NOMO-1 (cell line): ENCODE measurements at regions not wholly inside any gene's neighbourhood (a gene's known extent, or its start where the extent isn't known, plus 50 kb on each side); places are given as distances from the start of the nearest gene placed in this dataset.
"Not testable (repeated sequence)": the region's sequence is repeated elsewhere in the genome, so short reads cannot be mapped to it uniquely, and the experiment has no call there.

Experiments
- DNase-seq, 2 experiments: peaks; one replicate each; lab custom pipeline; 2025; ENCODE audit not compliant: unreplicated experiment in 2 of 2; lab: John Stamatoyannopoulos, UW

GRCh38 chr12:95358111-95359083 lies 115.6 kb upstream of the METAP2 start:
- DNase-seq, result no peak

DNA sequence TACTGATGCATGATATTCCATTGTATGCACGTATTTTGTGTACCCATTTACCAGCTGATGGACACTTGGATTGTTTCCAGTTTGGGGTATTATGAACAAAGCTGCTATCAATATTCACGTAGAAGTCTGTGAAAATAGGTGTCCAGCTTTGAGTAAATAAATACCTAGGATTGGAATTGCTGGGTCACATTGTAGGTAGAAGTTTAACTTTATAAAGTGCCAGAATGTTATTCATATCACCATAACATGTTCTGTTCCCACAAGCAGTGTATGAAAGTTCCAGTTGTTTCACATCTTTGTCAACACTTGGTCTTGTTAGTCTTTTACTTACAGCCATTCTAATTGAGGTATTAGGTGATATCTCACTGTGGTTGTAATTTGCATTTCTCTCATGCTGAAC lies 108.0 kb upstream of the METAP2 start:
- DNase-seq, result no peak

GRCh38 chr12:95368931-95369330 lies 105.0 kb upstream of the METAP2 start:
- no peak for DNase-seq

DNA sequence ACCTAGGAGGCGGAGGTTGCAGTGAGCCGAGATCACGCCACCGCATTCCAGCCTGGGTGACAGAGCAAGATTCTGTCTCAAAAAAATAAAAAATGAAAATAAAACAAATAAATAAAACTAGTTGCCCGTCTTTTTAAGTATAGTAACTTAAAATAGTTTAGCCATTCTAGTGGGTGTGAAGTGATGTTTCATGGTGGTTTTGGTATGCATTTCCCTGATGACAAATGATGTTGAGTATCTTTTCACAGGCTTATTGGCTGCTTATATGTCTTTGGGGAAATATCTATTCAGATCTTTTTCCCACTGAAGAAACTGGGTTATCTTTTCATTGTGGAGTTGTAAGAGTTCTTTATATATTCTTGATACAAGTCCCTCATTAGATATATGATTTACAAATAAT lies 102.4 kb upstream of the METAP2 start:
- DNase-seq, result no peak

GRCh38 chr12:95379481-95379880 lies 94.5 kb upstream of the METAP2 start:
- not testable (repeated sequence) for DNase-seq

GRCh38 chr12:95380334-95380733 lies 93.6 kb upstream of the METAP2 start:
- not testable (repeated sequence) for DNase-seq

GRCh38 chr12:95380997-95381786 lies 92.8 kb upstream of the METAP2 start:
- no peak for DNase-seq

DNA sequence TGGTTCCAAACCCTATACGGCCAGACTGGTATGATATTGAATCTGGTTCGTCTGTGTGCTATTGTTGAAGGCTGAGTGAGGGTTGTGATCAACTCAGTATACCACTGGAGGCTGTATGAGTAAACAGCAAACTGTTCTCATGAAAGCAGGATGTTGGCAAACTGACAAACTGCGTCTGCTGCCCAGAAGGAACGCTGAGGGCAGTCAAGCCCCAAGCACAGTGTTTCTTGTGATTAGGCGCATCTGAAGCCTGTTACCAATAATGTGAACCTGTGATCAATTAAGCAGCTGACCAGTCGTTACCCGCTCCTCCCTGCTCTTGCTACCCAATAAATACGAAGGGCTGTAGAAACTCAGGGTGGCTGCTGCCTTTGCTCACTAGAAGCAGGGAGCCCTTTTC lies 90.0 kb upstream of the METAP2 start:
- not testable (repeated sequence) for DNase-seq

- no peak for DNase-seq
Measured at GRCh38 chr12:95384785-95385184, 89.2 kb upstream of the METAP2 start.

DNA sequence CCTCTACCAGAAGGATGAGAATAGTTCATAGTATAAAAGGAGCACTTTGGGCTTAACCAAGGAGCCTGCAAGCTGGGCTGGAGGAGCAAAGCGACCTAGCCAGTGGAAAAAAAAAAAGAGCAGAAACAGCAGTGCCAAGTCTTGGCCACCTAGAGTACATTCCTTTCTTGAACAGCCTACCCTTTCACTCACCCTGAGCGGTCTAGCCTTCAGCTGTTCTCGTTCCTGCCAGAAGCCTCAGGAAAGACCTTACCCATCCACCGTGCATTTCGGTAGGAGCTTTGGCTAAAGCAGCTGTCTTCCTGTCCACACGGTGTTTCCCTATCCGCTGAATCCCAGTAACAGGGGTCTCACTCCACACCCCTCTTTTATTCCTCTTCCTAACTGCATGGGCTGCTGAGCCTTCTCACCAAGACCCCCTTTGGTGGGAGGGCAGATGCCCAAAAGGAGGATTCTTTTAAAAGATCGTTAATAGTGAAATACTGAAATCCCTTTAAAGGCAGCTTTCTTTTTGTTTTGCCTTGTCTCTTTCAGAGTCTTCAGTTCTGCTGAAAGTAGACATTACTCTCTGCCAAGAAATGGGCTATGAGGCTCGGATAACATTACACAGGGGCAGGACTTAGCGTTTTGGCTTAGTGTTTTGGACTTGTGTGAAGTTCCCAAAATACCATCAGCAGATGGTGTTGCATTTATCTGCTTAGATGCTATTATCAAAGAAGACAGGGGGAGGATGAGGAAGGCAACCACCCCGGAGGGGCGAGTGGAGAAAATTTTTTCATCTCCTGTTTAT lies 88.5 kb upstream of the METAP2 start:
- DNase-seq, result no peak

- DNase-seq, result no peak
Measured at GRCh38 chr12:95386051-95386450, 87.9 kb upstream of the METAP2 start.

DNA sequence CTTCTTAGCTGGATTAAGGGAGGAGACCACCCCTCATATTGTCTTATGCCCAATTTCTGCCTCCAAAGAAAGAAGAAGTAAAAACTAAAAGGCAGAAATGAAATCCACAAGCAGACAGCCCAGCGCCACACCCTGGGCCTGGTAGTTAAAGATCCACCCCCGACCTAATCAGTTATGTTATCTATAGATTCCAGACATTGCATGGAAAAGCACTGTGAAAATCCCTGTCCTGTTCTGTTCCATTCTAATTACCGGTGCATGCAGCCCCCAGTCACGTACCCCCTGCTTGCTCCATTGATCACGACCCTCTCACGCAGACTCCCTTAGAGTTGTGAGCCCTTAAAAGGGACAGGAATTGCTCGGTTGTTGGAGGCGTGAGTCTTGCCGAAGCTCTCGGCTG lies 85.7 kb upstream of the METAP2 start:
- not testable (repeated sequence) for DNase-seq

DNA sequence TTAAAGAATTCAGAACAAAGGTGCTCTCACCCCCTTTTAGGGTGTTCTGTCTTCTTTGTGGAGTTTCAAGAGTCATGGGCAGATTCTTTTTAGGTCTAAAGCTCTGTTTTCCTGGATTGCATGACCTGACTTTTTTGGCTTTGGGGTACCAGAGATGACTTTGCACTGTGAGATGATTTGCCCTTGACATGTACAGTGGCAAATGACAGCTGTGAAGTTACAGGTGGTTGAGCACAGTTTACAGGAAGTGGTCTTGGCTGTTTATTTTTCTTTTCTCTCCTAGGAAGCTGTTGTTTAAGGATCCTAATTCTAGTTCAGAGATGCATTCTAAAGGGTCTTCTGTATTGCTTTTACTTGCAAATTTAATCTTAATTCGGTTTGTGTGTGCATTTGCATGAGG lies 83.8 kb upstream of the METAP2 start:
- DNase-seq, result no peak

GRCh38 chr12:95390932-95391331 lies 83.0 kb upstream of the METAP2 start:
- DNase-seq, result no peak

DNA sequence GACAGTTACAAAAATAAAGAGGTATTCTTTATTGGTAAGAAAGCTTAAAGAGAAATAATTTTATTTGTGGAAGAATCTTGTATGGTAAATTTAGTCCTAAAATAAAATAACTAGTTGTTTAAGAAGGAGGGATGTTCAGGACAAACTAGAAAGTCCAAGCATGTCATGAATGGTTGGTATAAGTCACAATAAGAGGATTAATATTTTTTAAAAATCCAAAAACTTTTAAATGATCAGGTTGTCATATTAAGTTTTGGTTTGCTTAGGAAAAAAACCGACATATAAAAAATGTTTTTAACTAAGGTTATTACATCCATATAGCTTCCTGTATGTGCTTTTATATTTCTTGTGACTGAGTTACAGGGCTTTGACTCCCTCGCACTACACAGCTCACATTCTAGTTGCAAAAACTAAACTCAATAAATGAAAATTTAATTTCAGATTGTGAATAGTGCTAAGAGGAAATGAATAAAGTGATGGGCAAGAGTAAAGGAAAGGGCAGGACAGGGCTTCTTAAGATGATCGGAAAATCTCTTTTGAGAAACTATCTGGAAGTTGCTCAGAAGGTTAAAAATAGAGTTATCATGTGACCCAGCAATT lies 80.7 kb upstream of the METAP2 start:
- no peak for DNase-seq

DNA sequence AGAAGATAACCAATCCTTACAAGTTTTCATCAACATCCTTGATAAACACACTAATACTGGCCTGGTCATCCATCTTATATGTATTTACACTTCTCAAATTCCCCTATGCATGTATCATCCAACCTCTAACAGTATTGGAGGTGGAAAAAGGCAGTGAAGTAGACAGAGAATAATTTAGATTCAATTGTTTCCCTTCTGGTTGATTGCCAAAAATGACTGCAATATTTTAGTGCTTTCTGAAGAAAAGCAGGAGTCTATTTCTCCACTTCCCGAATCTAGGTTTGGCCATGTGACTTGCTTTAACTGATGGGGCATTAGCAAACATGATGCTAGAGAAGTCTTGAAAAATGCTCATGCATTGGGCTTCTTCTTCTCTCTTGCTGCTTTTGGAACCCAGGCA lies 78.3 kb upstream of the METAP2 start:
- DNase-seq, result peak in 1 of 2 experiments; percentile 13

GRCh38 chr12:95396849-95397468 lies 77.0 kb upstream of the METAP2 start:
- peak in 1 of 2 experiments; percentile 45 for DNase-seq

DNA sequence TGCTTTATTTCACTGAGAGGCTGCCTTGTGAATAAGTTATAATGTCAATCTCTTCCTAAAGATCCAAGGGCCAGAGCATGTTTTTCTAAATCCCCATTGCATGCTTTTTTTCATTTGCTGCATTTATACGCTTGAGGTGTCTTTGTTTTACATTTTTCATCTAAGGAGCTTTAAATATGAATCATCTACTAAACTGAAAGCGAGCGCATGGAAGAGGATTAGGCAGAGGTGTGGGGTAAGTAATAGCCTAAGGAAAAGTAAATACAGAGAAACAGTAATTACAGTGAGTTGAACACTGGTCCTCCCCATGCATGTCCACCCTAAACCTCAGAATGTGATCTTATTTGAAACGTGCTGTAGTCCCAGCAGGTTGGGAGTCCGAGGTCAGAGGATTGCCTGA lies 76.4 kb upstream of the METAP2 start:
- no peak for DNase-seq

GRCh38 chr12:95402096-95402495 lies 71.9 kb upstream of the METAP2 start:
- no peak for DNase-seq

DNA sequence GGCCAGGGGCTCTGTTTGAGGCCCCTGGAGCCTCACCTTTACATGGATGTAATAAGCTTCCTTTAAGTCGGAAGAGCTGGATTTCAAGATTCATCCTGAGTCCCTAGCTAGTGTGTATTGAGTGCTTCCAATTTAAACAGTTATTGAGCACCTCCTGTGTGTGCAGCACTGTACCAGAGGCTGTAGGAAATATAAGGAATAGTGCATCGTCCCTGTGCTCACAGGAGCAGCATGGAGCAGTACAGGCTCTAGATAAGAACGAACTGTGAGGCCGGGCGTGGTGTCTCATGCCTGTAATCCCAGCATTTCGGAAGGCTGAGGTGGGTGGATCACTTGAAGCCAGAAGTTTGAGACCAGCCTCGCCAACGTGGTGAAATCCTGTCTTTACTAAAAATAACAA lies 65.8 kb upstream of the METAP2 start:
- DNase-seq, result no peak
